Memory B cell (primary cell): ENCODE measurements at regions not wholly inside any gene's neighbourhood (a gene's known extent, or its start where the extent isn't known, plus 50 kb on each side); places are given as distances from the start of the nearest gene placed in this dataset.

Source experiments
- ATAC-seq: fragments of 150-1000 bp; cut with Tn5 transposase; 2 replicates; pipeline ENCODE4 v1.10.0; 2021; ENCODE audit warnings: low read depth, mild to moderate bottlenecking, moderate library complexity
- DNase-seq, 2 donors: peaks; one replicate each; pipeline ENCODE4 v3.0.0; 2022; ENCODE audit warnings: low spot score in 2 of 2
- H3K27ac Mint-ChIP-seq: one replicate; pipeline ENCODE4 v1.8.0; 2022; ENCODE audit warnings: mild to moderate bottlenecking, moderate library complexity, mixed read lengths
- H3K27me3 Mint-ChIP-seq: one replicate; pipeline ENCODE4 v1.8.0; 2022; ENCODE audit warnings: mixed read lengths
- H3K36me3 Mint-ChIP-seq: one replicate; pipeline ENCODE4 v1.8.0; 2022; ENCODE audit warnings: mild to moderate bottlenecking, mixed read lengths
- H3K4me1 Mint-ChIP-seq: one replicate; pipeline ENCODE4 v1.8.0; 2022; ENCODE audit warnings: mixed read lengths
- H3K4me3 Mint-ChIP-seq: one replicate; pipeline ENCODE4 v1.8.0; 2022; ENCODE audit warnings: mild to moderate bottlenecking, moderate library complexity, mixed read lengths
- H3K9me3 Mint-ChIP-seq: one replicate; pipeline ENCODE4 v1.8.0; 2022; ENCODE audit warnings: mixed read lengths

GRCh38 chr7:116446212-116446855 is 53.2 kb upstream of the CAV2 start:
- Mint-ChIP-seq H3K4me3 (no peak overlapping the region), H3K27me3 (peaks cover 4% of the 10 kb centered on the region), H3K27ac (no peak overlapping the region), H3K9me3 (no peaks in the 10 kb centered on the region), H3K36me3 (no peaks in the 10 kb centered on the region), H3K4me1 (no peaks in the 10 kb centered on the region)
- ATAC-seq (no peak), DNase-seq (no peak)

GRCh38 chr7:116447436-116447835 is 52.1 kb upstream of the CAV2 start:
- Mint-ChIP-seq H3K27ac (no peak overlapping the region), H3K36me3 (no peaks in the 10 kb centered on the region), H3K9me3 (no peaks in the 10 kb centered on the region), H3K4me3 (no peak overlapping the region), H3K4me1 (no peaks in the 10 kb centered on the region), H3K27me3 (peaks cover 4% of the 10 kb centered on the region)
- DNase-seq = no peak
- ATAC-seq = no peak

GRCh38 chr7:116447966-116448839 is 51.3 kb upstream of the CAV2 start:
- H3K4me3 Mint-ChIP-seq = no peak overlapping the region
- DNase-seq (no peak), ATAC-seq (no peak)
- peaks cover 4% of the 10 kb centered on the region for H3K27me3 Mint-ChIP-seq
- no peaks in the 10 kb centered on the region for H3K9me3 Mint-ChIP-seq
- H3K4me1 Mint-ChIP-seq = no peaks in the 10 kb centered on the region
- no peak overlapping the region for H3K27ac Mint-ChIP-seq
- H3K36me3 Mint-ChIP-seq = no peaks in the 10 kb centered on the region

- no peak overlapping the region for H3K4me3 Mint-ChIP-seq
- no peak for ATAC-seq
- no peak overlapping the region for H3K27ac Mint-ChIP-seq
- H3K27me3 Mint-ChIP-seq = peaks cover 4% of the 10 kb centered on the region
- no peaks in the 10 kb centered on the region for H3K36me3 Mint-ChIP-seq
- H3K9me3 Mint-ChIP-seq = no peaks in the 10 kb centered on the region
- no peaks in the 10 kb centered on the region for H3K4me1 Mint-ChIP-seq
- no peak for DNase-seq
Measured at GRCh38 chr7:116449441-116449840, 50.1 kb upstream of the CAV2 start.
